Retina (tissue), 1 donor: ENCODE measurements at regions not wholly inside any gene's neighbourhood (a gene's known extent, or its start where the extent isn't known, plus 50 kb on each side); places are given as distances from the start of the nearest gene placed in this dataset.

ENCODE experiments used
- DNase-seq: peaks from one replicate; pipeline ENCODE4 v3.0.0-alpha.2; 2016

DNA sequence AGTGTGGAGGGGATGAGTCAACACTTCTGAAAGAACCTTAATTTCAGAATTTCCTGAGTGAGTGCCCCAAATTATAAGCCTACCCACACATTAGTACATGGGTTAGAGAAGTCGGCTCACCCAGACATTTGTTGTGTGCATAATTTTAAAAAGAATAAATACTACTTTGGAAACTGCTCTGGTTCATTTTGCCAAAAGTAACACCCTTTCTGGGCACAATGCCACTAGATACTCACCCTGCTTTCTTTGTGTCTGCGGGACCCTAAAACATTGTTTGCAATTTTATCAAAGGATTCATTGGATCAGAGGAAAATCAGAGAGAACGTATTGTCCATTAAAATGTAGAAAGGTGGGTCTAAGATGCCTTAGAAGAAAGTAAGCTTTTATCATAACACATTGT lies 245.5 kb upstream of the NRP1 start:
- no peak for DNase-seq

DNA sequence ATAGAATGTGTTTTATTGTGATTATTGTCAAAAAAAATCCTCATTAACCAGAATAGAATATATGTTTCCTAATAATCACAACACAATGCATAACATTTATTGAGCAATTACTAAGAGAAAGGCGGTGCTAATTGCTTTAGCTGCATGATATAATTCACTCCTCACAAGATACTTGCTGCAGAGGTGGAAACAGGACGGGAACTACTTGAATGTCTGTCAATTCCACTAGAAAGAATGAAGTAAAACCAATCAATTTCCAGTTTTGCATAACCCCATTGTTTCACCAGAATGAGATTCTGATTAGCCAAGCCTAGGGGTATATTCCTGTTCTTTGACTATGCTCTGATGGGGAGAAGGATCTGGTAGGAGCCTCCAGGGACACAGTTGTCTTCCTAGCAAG lies 239.1 kb upstream of the NRP1 start:
- DNase-seq: no peak

DNA sequence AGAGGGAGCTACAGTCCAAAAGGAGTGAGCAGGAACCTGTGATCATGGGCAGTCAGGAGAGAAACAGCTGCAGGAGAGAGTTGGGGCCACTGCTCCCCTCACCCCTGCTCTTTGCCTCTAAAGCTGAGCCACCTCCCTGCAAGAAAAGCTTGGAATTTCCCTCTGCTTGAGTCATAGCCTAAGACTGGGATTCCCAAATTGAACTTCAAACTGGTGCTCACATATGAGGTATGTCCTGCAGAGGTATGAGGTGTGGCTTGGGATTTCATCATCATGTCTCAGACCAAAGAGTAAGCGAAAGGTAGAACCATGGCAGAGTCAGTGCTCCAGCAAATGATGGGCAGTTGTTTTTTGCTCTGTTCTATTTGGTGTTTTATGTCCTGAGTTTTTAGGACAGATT lies 237.1 kb upstream of the NRP1 start:
- no peak for DNase-seq

DNA sequence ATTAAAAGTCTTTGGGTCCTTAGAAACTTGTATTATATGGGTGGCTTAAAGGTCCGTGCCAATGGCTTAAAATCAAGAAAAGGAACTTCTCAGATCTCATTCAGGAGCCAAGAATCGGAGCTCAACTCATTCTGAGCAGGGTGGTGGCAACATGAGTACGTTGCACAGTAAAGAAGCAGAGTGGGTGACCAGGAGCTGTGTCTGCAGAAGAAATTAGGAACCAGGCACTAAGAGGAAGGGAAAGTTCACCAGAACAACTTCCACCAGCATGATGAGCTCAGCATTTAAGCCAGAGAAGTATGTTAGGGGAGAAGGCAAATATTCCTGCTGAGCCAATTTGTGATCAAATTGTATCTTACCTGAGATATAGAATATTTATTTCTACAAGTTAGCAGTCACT lies 236.0 kb upstream of the NRP1 start:
- DNase-seq: no peak

DNA sequence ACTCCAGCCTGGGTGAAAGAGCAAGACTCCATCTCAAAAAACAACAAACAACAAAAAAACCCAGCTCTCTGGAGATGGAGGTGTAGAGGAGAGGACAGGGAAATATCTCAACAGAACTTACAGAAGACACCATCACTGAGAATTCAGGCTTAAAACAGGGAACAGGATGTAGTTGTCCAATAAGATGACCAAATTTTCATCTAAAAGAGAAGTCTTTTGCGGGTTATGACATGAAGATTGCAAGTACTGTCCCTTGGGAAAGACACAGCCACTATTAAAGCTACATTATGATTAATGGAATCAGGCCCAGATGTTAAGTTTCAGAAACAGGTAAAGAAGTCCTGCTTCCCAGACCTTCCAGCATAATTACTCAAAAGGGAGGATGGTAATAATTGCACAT lies 235.2 kb upstream of the NRP1 start:
- no peak for DNase-seq

DNA sequence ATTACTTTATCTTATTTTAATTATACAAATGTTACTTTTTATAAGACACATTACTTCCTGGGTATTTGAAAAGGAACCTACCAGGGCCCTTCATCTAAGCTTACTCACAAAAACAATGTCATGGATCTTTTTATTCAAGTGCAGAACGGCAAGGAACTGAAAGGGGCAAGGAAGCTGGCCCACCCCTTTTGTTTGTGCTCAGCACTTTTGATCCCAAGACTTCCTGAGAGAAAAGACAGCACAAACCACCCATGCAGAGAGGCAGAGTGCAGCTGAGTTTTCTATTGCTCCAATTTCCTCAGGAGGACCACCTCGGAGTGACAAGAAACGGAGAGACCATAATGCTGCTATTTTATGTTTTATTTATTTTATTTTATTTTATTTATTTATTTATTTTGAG lies 232.0 kb upstream of the NRP1 start:
- DNase-seq: no peak

DNA sequence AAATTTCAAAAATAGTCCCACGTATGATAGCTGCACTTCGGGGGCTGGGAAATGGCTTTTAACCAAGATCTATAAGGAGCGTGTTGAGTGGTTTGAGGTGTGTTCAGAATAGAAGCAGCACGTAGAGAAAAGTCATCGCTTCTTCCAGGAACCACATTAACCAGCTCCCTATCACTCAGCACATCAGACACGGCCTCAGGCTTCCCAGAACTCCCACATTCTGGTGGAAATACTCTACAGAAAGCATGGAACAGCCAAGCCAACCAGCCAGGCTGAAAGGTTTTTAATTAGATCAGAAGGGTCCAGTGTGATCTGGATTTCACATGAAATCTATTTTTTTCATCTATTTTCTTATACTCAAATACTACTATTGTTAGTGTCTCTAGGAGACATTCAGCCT lies 231.5 kb upstream of the NRP1 start:
- DNase-seq: no peak

DNA sequence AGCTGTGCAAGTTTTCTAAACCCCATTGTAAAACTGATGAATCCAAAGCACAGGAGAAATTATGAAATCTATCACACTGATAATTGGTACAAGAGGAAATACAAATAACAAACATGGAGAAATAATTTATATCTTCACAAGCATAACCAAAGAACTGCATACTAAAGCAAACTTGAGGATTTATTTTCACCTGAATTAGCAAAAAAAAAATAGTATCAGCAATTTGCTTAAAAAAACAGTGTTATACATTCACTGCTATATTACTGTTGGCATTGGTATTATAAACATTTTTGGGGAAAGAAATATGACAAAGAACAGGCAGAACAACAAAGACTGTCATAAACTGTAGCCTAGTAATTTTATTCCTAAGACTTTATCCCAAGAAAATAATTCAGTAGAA lies 230.8 kb upstream of the NRP1 start:
- DNase-seq: no peak

DNA sequence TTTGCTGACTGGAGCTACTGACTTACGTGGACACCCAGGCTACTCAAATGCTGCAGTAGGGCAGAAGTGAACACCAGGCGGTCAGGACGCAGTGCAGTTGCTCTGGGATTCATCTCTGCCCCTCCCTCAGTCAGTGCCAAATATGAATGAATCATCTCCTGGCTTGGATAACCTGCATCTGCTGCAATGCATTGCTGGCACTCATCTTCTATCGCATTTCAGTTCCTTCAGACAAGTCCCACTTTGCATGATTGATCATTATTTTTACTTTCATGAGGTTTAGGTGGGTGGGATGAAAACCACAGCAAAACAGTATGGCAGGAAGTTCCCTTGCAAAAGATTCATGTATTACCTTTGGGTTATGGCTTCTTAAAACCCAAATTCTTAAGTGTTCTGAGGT lies 224.6 kb upstream of the NRP1 start:
- DNase-seq: no peak

DNA sequence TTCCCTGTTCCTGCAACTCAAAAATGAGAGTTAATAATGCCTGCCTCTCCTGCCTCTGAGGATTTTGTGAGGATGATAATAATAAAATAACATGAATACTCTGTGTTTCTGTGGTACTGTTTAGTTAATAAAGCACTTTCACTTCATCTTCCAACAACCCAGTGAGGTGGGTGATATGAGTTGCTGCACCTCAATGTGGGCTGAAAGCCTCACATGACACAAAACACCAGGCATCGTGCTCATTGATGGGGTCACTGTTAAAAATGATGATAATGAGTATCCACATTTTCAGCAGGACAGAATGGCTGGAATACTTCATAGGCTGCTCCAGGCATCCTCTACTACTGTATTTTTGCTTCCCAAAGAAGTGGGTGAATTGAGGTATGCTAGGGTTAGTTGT lies 222.8 kb upstream of the NRP1 start:
- DNase-seq: no peak

DNA sequence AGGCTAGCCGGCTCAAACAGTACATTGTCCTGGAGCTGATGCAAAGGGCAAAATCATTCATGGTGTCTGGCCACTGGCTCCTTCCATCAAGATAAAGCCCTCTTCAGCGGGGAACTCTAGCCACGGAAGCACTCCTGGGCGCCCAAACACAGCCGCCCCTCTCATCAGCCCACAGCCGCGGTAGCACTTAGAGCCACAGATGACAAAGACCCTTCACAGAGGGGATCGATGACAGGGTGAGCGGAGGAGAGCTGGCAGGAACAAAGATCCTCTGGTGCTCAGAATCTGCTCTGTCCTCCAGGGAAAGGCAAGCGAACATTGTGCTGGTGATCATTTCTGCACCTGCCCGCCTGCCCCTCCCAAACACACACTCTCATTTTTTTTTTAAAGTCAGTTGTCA lies 222.2 kb upstream of the NRP1 start:
- peak; percentile 51 for DNase-seq

DNA sequence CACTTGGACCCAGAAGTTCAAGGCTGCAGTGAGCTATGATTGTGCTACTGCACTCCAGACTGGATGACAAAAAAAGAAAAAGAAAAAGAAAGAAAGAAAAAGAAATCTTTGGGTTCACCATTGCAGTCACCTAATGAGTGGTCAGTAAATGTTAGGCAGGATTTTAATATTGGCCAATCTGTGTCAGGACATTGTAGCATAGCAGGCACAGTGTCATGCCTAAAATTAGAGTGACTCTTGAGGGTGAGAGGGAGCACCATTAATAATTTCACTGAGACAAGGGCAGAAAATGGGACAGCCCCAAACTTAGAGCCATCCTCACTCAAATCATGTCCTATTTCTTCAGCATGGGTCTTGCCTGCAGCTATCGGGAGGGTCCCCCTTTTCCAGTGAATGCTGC lies 221.6 kb upstream of the NRP1 start:
- no peak for DNase-seq

DNA sequence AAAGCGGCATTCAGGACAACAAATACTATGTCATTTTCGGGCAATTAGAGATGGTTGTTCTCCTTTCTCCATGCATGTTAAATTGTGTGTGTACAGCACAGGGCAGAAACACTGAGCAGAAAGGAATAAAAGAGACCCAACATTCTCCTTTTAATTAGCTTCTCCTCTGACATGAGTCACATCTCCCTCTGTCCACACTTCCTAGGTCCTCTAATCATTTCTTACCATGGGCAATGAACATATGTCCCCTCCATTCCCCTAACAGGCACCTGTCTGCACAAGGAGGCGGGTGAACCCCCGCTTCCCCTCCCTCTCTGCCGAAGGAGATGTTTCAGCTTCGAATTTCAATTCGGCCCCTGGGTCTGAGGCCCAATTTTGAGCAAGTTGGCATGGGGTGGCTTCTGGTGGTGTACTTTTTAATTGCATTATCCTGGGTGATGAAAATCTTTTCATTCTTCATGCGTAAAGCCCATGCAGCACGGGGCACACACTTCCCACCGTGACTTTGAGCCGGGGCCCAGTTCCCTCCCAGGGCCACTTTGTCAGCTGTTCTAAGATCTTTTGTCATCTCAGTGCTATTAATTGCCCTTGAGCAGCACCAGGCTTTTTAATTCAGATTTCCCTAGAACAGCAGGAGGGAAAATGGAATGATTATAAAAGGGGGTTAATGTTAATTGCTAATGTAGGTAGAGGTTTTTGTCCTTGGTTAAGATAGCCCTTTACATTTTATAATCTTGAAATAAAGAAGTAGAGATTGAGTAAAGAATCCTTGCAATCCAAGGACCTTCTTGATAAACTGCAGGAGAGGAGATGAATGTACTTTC lies 219.5 kb upstream of the NRP1 start:
- peak; percentile 52 for DNase-seq

DNA sequence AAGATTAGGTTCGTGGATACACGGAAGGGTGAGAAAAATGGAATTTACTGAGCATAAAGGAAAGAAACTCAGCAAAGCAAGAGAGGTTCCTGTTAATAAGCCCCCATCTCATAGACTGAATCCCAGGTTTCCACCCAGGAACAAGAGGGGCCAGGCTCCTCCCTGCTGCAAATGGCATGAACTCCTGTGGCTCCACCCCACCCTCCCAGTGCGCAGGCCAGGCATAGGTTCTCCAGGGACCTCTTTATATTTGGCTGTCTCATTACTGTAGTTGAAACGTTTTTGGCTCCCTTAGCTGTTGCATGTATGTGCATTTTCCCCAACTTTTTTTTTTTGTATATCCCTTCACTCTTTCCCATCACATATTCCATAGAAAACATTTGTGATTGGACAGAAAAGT lies 217.8 kb upstream of the NRP1 start:
- no peak for DNase-seq

DNA sequence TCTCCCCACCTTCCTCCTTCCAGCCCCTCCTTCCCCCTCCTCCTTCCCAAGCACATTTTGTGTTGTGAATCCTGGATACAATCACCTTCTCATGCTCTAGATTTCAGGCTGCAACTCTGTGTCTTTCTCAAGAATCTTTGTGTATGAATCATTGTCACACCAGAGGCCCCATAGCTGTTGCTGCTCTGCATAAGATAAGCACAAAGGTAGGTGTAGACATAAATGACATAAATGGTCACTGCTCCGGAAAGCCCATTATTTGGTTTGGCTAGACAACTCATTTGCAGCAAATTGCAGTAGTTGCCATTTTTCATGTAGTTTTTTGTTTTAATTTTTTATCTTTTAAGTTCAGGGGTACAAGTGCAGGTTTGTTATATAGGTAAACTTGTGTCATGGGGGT lies 216.3 kb upstream of the NRP1 start:
- no peak for DNase-seq

DNA sequence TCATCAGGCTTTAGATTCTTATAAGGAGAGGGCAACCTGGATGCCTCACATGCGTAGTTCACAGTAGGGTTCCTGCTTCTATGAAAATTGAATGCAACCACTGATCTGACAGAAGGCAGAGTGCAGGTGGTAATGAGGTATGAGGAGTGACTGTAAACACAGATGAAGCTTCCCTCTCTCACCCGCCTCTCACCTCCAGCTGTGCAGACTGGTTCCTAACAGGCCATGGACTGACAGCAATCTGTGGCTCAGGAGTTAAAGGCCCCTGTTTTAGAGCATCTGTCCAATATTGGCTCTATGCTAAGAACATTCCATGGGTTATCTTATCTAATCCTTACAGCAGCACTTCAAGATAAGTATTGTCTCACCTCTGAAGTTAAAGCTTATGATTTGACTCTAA lies 213.5 kb upstream of the NRP1 start:
- DNase-seq: no peak

DNA sequence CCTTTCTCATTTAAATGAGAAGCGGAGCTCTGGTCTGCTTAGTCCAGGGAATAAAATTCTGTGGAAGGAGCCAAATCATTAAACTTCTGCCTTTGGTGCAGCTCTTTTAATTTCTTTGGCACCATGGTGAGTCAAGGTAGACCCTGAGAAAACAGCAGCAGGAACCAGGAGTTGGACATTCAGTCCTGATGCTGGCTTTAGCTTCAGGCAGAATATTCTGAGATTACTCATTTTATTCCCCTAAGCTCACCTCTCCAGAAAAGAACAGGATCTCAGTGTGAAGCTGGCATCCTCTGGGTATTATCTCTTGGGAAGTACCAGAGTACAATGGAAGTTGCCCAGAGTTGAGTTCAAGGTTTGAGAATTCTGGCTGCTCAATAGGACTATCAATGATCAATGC lies 211.6 kb upstream of the NRP1 start:
- DNase-seq: no peak

DNA sequence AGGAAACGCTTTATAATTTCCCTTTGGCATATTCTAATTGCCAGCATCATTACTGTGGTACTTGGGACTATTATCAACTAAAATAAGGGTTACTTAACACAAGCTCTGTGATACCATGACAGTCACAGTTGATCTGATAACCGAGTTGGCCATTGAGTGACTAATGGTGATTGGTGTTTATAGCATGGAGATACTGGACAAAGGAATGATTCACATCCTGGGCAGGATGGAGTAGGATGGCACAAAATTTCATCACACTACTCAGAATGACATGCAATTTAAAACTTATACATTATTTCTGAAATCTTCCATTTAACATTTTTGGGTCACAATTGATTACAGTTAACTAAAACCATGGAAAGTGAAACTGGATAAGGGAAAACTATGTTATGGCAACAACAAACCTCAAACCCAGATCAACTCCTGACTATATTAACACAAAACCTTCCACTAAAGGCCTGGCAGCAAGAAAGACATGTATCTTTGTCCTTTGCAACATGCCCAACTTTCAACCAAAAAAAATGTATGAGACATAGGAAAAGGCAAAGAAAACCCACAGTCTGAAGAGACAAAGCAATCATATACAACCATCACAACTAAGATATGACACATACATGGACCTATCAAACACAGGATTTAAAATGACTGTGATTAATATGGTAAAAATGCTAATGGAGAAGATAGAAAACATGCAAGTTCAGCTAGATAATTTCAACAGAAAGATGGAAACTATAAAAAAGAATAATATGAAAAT lies 208.5 kb upstream of the NRP1 start:
- DNase-seq: no peak

DNA sequence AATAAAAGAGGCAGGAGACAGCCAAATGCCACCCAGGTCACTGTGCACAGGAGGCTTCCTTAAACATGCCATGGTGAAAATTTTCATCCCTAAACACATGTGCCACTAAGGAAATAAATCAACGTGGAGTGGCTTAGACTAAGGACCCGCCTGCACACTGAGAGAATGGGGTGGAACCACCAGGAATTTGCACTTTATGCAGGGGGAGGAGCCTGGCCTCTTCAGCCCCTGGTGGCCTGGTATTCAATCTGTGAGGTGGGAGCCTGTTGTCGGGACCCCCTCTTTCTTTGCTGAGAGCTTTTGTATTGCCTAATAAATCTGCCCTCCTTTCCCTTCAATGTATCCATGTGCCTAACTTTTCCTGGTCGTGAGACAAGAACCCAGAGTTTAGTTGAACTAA lies 204.6 kb upstream of the NRP1 start:
- no peak for DNase-seq

DNA sequence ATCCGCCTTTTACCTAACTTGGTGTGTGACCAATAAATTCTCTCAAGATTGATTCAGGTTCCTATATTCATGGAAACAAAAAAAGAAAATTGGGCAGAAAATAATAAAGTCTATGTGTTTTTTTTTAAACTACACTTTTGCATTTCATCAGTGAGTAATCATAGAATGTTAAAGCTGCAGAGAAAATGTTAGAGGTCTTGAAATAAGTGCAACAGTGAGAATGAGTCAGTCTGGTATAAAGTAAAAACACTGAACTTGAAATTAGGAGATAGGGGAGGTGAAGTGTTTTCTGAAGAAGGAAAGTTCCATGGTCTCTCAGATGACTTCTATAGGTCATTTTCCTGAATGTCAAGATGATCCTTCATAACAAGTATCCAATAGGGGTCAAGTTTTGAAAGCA lies 202.6 kb upstream of the NRP1 start:
- no peak for DNase-seq

DNA sequence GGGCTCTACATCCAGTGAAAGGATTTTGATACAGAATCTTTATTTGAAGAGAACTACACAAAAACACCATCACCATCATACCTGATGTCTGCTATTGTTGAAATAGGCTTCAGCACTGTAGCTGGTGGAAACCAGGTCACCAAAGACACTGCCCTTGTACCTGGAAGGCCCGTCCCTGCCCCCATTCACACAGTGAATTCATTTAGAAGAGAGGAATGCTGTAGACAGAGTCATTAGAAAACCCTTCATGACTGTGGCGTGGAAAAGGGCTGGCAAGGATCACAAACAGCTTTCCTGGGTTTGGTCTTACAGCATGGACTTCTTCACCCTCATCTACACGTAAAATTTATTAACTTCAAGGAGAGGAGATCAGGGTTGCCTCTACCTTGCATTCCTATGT lies 202.0 kb upstream of the NRP1 start:
- DNase-seq: no peak

DNA sequence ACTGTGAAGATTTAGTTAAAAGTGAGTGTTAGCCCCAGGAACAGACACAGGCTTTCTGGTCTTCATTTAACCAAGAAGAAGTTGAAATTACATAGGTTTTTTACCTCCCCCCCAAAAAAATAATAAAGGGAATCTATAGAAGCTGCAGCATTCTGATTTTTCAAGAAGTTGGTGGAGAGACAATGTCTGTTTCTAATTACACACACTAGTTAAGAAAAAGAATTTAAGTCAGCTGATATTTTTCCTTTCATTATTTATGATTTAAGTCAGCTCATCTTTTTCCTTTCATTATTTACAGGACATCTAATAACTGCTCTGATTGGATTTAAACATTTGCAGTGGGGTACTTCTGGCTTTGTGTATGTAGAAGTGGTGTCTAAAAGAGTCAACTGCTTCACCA lies 201.4 kb upstream of the NRP1 start:
- DNase-seq: no peak

DNA sequence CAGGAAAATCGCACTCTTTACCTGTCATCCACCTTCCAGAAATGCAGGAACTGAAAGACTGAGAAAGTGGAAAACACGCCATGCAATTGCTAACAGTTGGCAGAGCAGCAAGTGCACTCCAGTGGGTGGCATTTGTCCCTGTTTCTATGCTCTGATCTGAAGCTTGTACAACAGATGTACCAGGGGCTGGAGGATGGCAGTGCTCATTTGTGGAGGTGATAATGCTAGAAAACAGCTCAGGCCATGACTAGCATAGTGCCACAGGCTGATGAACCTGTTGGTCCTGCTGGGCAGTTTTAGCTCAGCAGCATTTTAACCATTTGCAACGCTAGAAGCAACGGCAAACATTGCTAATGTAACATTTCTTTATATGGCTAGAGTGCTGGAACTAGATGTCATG lies 199.9 kb upstream of the NRP1 start:
- no peak for DNase-seq

DNA sequence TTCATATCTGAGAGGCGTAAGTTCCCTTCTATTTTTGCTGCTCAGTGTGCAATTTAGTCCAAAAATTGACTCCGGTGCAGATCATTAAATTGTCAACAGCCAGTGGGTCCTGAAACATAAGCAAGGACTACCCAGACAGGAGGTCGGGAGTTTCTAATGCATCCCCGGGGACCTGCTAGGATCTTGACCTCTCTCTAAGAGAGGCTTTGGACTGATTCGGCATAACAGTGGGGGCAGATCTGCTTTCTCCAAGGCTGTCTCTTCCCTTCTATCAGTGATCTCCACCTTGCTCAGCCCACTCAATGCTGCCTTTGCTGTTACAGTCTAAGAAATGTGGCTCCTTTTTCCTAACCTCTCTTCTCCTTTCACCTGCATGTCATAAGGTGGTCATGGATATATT lies 199.1 kb upstream of the NRP1 start:
- no peak for DNase-seq

DNA sequence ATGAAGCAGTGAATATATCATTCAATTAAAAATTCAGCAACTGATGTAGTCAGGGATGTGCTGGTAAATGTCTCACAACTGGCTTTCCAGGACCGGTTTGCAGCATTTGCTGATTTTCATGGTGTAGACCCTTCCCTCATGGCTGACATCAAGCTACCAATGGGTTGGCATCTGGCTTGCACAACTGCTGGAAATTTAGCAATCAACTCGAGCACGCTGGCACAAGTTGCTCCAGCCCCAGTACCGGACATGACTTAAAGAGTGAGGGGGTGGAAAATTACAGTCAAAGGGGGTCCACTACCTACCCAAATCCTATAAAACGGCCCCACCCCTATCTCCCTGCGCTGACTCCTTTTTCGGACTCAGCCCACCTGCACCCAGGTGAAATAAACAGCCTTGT lies 198.4 kb upstream of the NRP1 start:
- no peak for DNase-seq
